ENCODE measurements at regions not wholly inside any gene's neighbourhood (a gene's known extent, or its start where the extent isn't known, plus 50 kb on each side); places are given as distances from the start of the nearest gene placed in this dataset.

GRCh38 chr3:161573136-161573535, 76.5 kb downstream of the OTOL1 start:
- Histone ChIP-seq H3K27me3 (ENCODE audit: control insufficient read depth, insufficient read depth, low read length) (no peaks in the 10 kb centered on the region), H3K9me3 (ENCODE audit: control insufficient read depth, insufficient read depth, low read length) (no peaks in the 10 kb centered on the region), H3K27ac (ENCODE audit: low read depth, low read length) (no peak overlapping the region), H3K4me3 (ENCODE audit: low read depth, low read length) (no peak overlapping the region)
- DNase-seq (ENCODE audit: low read depth, low spot score) = no peak
- CTCF ChIA-PET = no interaction called here
- no peak for TF ChIP-seq CTCF (IDR thresholded peaks at IDR 0.05; ENCODE audit: low read depth, low read length)
- POLR2A ChIA-PET = no interaction called here

GRCh38 chr3:161575901-161576300, 79.3 kb downstream of the OTOL1 start:
- no peak for DNase-seq (ENCODE audit: low read depth, low spot score)
- no peak overlapping the region for H3K27ac ChIP-seq (ENCODE audit: low read depth, low read length)
- ChIA-PET CTCF (no interaction called here), POLR2A (no interaction called here)
- H3K9me3 ChIP-seq (ENCODE audit: control insufficient read depth, insufficient read depth, low read length) = no peaks in the 10 kb centered on the region
- H3K4me3 ChIP-seq (ENCODE audit: low read depth, low read length) = no peak overlapping the region
- no peak for TF ChIP-seq CTCF (IDR thresholded peaks at IDR 0.05; ENCODE audit: low read depth, low read length)
- no peaks in the 10 kb centered on the region for H3K27me3 ChIP-seq (ENCODE audit: control insufficient read depth, insufficient read depth, low read length)

- no peak overlapping the region for H3K27ac ChIP-seq (ENCODE audit: low read depth, low read length)
- TF ChIP-seq CTCF (IDR thresholded peaks at IDR 0.05; ENCODE audit: low read depth, low read length) = no peak
- POLR2A ChIA-PET = no interaction called here
- H3K4me3 ChIP-seq (ENCODE audit: low read depth, low read length) = no peak overlapping the region
- no peak for DNase-seq (ENCODE audit: low read depth, low spot score)
- CTCF ChIA-PET = no interaction called here
- no peaks in the 10 kb centered on the region for H3K9me3 ChIP-seq (ENCODE audit: control insufficient read depth, insufficient read depth, low read length)
- H3K27me3 ChIP-seq (ENCODE audit: control insufficient read depth, insufficient read depth, low read length) = no peaks in the 10 kb centered on the region
Measured at GRCh38 chr3:161576311-161576710, 79.7 kb downstream of the OTOL1 start.

GRCh38 chr3:161576714-161577510, 80.3 kb downstream of the OTOL1 start:
- POLR2A ChIA-PET = no interaction called here
- H3K4me3 ChIP-seq (ENCODE audit: low read depth, low read length) = no peak overlapping the region
- H3K9me3 ChIP-seq (ENCODE audit: control insufficient read depth, insufficient read depth, low read length) = no peaks in the 10 kb centered on the region
- DNase-seq (ENCODE audit: low read depth, low spot score) = no peak
- CTCF ChIA-PET = no interaction called here
- no peak for TF ChIP-seq CTCF (IDR thresholded peaks at IDR 0.05; ENCODE audit: low read depth, low read length)
- H3K27me3 ChIP-seq (ENCODE audit: control insufficient read depth, insufficient read depth, low read length) = no peaks in the 10 kb centered on the region
- H3K27ac ChIP-seq (ENCODE audit: low read depth, low read length) = no peak overlapping the region

GRCh38 chr3:161577662-161578061, 81.1 kb downstream of the OTOL1 start:
- ChIA-PET POLR2A (no interaction called here), CTCF (no interaction called here)
- H3K27me3 ChIP-seq (ENCODE audit: control insufficient read depth, insufficient read depth, low read length) = no peaks in the 10 kb centered on the region
- H3K9me3 ChIP-seq (ENCODE audit: control insufficient read depth, insufficient read depth, low read length) = no peaks in the 10 kb centered on the region
- no peak overlapping the region for H3K27ac ChIP-seq (ENCODE audit: low read depth, low read length)
- DNase-seq (ENCODE audit: low read depth, low spot score) = no peak
- H3K4me3 ChIP-seq (ENCODE audit: low read depth, low read length) = no peak overlapping the region
- no peak for TF ChIP-seq CTCF (IDR thresholded peaks at IDR 0.05; ENCODE audit: low read depth, low read length)
